ENCODE measurements at regions not wholly inside any gene's neighbourhood (a gene's known extent, or its start where the extent isn't known, plus 50 kb on each side); places are given as distances from the start of the nearest gene placed in this dataset.

DNA sequence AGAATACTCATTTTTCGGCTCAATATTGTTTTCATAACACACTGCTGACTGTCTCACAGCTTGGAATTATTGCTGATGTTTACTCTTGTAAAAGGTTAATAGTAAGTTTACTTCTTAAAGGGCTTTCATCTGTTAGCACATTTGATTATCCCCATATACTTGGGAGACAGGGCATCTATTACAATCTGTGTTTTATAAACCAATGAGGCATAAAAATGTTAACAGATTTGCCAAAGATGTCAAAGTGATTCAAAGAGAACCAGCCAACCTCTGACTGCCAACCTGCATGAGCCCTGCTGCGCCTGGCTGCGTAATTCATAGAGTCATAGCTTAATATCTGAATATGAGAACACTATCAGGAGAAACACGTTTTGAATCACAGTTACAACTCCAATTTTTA is 665.6 kb downstream of the TRIML1 start:
- Histone ChIP-seq H3K9me3 (ENCODE audit: low read length) (no peaks in the 10 kb centered on the region), H3K4me3 (ENCODE audit: low read depth in 1 of 2, low read length in 2 of 2) (no peak overlapping the region), H3K27me3 (ENCODE audit: control insufficient read depth in 1 of 2, insufficient read depth in 2 of 2, low read length in 2 of 2) (no peaks in the 10 kb centered on the region), H3K4me1 (ENCODE audit: insufficient read depth, low read length) (no peaks in the 10 kb centered on the region), H3K27ac (ENCODE audit: low read depth, low read length) (no peak overlapping the region), H3K36me3 (ENCODE audit: insufficient read depth, low read length) (no peaks in the 10 kb centered on the region), H3K9ac (ENCODE audit: low read length) (no peak overlapping the region)

DNA sequence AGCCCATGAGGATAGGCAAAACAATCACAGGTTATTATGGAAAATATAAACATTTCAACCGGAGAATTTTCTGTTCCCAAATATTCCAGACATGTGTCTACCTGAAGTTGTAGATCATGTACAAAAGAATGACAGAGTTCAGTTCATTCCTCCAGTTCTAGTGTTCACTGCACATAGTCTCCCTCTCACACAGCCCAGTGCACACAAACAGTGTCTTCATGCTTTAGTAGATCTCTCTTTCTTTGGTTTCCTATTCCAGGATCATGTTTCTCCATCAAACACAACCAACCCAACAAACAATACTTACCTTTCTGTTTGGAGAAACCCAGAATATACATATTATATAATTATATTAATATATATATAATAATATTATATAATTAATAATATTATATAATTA is 671.9 kb downstream of the TRIML1 start:
- Histone ChIP-seq H3K9me3 (ENCODE audit: low read length) (no peaks in the 10 kb centered on the region), H3K4me1 (ENCODE audit: insufficient read depth, low read length) (no peaks in the 10 kb centered on the region), H3K36me3 (ENCODE audit: insufficient read depth, low read length) (no peaks in the 10 kb centered on the region), H3K9ac (ENCODE audit: low read length) (no peak overlapping the region), H3K27me3 (ENCODE audit: control insufficient read depth in 1 of 2, insufficient read depth in 2 of 2, low read length in 2 of 2) (no peaks in the 10 kb centered on the region), H3K27ac (ENCODE audit: low read depth, low read length) (no peak overlapping the region), H3K4me3 (ENCODE audit: low read depth in 1 of 2, low read length in 2 of 2) (no peak overlapping the region)

DNA sequence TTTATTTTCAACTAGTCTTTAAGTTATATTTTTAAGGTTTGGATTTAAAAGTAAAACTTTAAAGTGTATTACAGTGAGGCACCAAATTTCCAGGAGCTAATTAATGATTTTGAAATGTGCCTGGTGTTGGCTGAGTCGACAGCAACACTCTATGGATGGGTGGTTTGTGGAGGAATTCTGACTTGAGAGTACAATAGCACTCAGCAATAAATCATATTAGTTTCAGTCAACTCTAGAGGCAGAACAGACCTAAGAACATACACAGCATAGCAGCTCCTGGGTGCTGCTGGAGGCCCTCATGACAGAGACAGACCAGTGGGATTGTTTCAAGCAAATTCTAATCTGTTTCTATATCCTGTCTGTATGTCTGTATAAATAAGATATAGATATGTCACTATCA is 673.4 kb downstream of the TRIML1 start:
- no peaks in the 10 kb centered on the region for H3K9me3 ChIP-seq (ENCODE audit: low read length)
- no peaks in the 10 kb centered on the region for H3K27me3 ChIP-seq (ENCODE audit: control insufficient read depth in 1 of 2, insufficient read depth in 2 of 2, low read length in 2 of 2)

DNA sequence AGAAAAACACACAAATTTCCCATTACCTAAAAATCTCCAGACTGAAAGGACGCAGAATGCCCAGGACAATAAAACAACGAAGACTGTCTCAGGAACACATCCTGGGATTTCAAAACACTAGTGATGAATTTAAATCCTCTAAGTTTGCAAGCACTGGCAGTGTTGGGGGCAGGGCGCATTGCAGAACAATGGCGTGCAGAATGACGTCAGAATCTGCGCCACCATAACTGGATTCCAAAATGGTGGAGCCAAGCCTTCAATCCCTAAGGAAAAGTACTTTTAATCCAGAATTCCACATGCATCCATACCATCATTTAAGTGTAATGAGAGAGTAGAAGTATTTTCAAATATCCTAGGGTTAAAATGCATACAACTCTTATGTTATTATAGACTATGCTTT is 679.1 kb downstream of the TRIML1 start:
- no peaks in the 10 kb centered on the region for H3K27me3 ChIP-seq (ENCODE audit: control insufficient read depth in 1 of 2, insufficient read depth in 2 of 2, low read length in 2 of 2)
- no peak overlapping the region for H3K4me3 ChIP-seq (ENCODE audit: low read depth in 1 of 2, low read length in 2 of 2)
- H3K9me3 ChIP-seq (ENCODE audit: low read length) = no peaks in the 10 kb centered on the region
- H3K4me1 ChIP-seq (ENCODE audit: insufficient read depth, low read length) = no peaks in the 10 kb centered on the region
- no peak overlapping the region for H3K9ac ChIP-seq (ENCODE audit: low read length)
- H3K36me3 ChIP-seq (ENCODE audit: insufficient read depth, low read length) = no peaks in the 10 kb centered on the region
- no peak overlapping the region for H3K27ac ChIP-seq (ENCODE audit: low read depth, low read length)

More for the DNA sequence above, 673.4 kb downstream of the TRIML1 start:
- H3K4me3 ChIP-seq (ENCODE audit: low read depth in 1 of 2, low read length in 2 of 2) = no peak overlapping the region
- no peaks in the 10 kb centered on the region for H3K4me1 ChIP-seq (ENCODE audit: insufficient read depth, low read length)
- no peaks in the 10 kb centered on the region for H3K36me3 ChIP-seq (ENCODE audit: insufficient read depth, low read length)
- no peak overlapping the region for H3K9ac ChIP-seq (ENCODE audit: low read length)
- H3K27ac ChIP-seq (ENCODE audit: low read depth, low read length) = no peak overlapping the region

DNA sequence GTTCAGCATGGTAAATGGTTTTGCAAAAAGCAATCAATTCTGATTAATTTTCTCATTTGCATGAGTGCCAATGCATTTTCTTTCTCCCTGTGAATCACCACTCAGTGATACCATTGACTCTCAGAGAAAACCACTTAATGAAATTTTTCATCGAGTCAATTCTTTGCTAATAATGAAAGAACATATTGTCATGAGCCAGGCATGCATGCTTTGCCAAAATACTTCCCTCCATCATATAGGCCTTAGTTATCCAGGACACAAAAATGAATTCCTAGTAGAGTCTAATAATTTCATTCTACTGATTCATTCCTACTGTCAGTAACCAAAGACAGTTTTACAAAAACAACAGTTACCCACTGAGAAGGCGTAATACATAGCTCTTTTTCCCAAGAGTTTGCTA is 680.0 kb downstream of the TRIML1 start:
- H3K27ac ChIP-seq (ENCODE audit: low read depth, low read length) = no peak overlapping the region
- H3K36me3 ChIP-seq (ENCODE audit: insufficient read depth, low read length) = no peaks in the 10 kb centered on the region
- no peaks in the 10 kb centered on the region for H3K27me3 ChIP-seq (ENCODE audit: control insufficient read depth in 1 of 2, insufficient read depth in 2 of 2, low read length in 2 of 2)
- no peak overlapping the region for H3K4me3 ChIP-seq (ENCODE audit: low read depth in 1 of 2, low read length in 2 of 2)
- no peaks in the 10 kb centered on the region for H3K9me3 ChIP-seq (ENCODE audit: low read length)
- H3K4me1 ChIP-seq (ENCODE audit: insufficient read depth, low read length) = no peaks in the 10 kb centered on the region
- H3K9ac ChIP-seq (ENCODE audit: low read length) = no peak overlapping the region

DNA sequence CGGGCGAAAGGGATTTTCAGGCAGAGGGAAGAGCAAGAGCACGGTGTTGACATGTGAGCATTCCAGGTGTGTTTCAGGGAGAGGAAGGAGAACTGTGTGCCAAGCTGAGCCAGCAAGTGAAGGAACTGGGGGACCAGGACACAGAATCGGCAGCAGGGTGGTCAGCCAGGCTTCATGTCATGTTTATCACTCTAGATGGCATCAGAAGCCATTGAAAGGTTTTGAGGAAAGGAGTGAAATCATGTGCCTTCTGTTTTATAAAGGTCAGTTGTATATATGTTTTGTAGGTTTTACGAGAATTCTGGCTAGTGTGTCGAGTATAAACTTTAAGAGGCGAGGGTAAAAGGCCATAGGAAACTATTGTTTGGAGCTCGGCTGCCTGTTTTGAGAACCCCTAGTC is 682.3 kb downstream of the TRIML1 start:
- Histone ChIP-seq H3K9ac (ENCODE audit: low read length) (no peak overlapping the region), H3K4me1 (ENCODE audit: insufficient read depth, low read length) (no peaks in the 10 kb centered on the region)

DNA sequence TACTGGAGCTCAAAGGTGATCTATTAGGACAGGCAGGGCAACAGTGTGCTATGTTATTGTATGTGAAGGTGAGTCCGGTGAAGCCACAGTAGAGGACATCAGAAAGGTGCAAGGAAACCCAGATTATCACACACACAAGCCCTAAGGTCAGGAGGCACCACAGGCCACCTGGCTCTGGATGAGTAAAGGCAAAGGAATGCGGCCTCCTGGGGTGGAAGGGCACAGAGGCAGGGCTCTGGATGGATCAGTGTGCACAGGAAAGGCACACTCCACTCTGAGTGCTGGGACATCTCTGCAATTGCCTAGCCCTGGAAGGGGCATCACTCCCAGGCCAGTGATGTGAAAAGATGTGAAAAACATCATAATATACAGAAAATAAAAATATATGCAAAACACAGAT is 683.5 kb downstream of the TRIML1 start:
- Histone ChIP-seq H3K27ac (ENCODE audit: low read depth, low read length) (no peak overlapping the region), H3K9ac (ENCODE audit: low read length) (no peak overlapping the region), H3K4me3 (ENCODE audit: low read depth in 1 of 2, low read length in 2 of 2) (no peak overlapping the region), H3K27me3 (ENCODE audit: control insufficient read depth in 1 of 2, insufficient read depth in 2 of 2, low read length in 2 of 2) (no peaks in the 10 kb centered on the region), H3K9me3 (ENCODE audit: low read length) (no peaks in the 10 kb centered on the region), H3K36me3 (ENCODE audit: insufficient read depth, low read length) (no peaks in the 10 kb centered on the region), H3K4me1 (ENCODE audit: insufficient read depth, low read length) (no peaks in the 10 kb centered on the region)

More for the DNA sequence above, 682.3 kb downstream of the TRIML1 start:
- Histone ChIP-seq H3K9me3 (ENCODE audit: low read length) (no peaks in the 10 kb centered on the region), H3K27ac (ENCODE audit: low read depth, low read length) (no peak overlapping the region), H3K36me3 (ENCODE audit: insufficient read depth, low read length) (no peaks in the 10 kb centered on the region), H3K27me3 (ENCODE audit: control insufficient read depth in 1 of 2, insufficient read depth in 2 of 2, low read length in 2 of 2) (no peaks in the 10 kb centered on the region), H3K4me3 (ENCODE audit: low read depth in 1 of 2, low read length in 2 of 2) (no peak overlapping the region)

DNA sequence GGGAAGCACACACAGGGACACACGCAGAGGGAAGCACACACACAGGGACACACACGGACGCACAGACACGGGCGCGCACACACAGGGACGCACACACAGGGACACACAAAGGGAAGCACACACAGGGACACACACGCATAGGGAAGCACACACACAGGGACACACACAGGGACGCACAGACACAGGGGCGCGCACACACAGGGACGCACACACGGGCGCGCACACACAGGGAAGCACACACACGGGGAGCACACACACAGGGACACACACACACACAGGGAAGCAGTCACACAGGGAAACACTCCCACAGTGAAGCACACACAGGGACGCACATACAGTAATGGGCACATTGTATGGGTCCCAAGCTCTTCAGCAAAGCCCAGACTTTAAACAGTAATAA is 685.3 kb downstream of the TRIML1 start:
- Histone ChIP-seq H3K4me3 (ENCODE audit: low read depth in 1 of 2, low read length in 2 of 2) (no peak overlapping the region), H3K27ac (ENCODE audit: low read depth, low read length) (no peak overlapping the region), H3K9ac (ENCODE audit: low read length) (no peak overlapping the region), H3K4me1 (ENCODE audit: insufficient read depth, low read length) (no peaks in the 10 kb centered on the region), H3K9me3 (ENCODE audit: low read length) (no peaks in the 10 kb centered on the region), H3K27me3 (ENCODE audit: control insufficient read depth in 1 of 2, insufficient read depth in 2 of 2, low read length in 2 of 2) (no peaks in the 10 kb centered on the region), H3K36me3 (ENCODE audit: insufficient read depth, low read length) (no peaks in the 10 kb centered on the region)

DNA sequence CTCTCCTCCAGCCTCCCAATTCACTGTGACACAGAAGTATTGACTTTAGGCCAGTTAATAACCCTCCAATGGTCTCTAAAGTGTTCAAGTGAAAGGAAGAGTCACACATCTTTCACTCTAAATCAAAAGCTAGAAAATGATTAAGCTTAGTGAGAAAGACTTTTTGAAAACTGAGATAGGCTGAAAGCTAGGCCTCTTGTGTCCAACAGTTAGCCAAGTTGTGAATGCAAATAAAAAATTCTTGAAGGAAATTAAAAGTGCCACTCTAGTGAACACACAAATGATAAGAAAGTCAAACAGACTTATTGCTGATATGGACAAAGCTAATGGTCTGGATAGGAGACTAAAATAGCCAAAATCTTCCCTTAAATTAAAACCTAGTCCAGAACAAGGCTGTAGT is 687.2 kb downstream of the TRIML1 start:
- Histone ChIP-seq H3K9ac (ENCODE audit: low read length) (no peak overlapping the region), H3K36me3 (ENCODE audit: insufficient read depth, low read length) (no peaks in the 10 kb centered on the region), H3K27ac (ENCODE audit: low read depth, low read length) (no peak overlapping the region), H3K27me3 (ENCODE audit: control insufficient read depth in 1 of 2, insufficient read depth in 2 of 2, low read length in 2 of 2) (no peaks in the 10 kb centered on the region), H3K4me3 (ENCODE audit: low read depth in 1 of 2, low read length in 2 of 2) (no peak overlapping the region), H3K4me1 (ENCODE audit: insufficient read depth, low read length) (no peaks in the 10 kb centered on the region), H3K9me3 (ENCODE audit: low read length) (no peaks in the 10 kb centered on the region)

DNA sequence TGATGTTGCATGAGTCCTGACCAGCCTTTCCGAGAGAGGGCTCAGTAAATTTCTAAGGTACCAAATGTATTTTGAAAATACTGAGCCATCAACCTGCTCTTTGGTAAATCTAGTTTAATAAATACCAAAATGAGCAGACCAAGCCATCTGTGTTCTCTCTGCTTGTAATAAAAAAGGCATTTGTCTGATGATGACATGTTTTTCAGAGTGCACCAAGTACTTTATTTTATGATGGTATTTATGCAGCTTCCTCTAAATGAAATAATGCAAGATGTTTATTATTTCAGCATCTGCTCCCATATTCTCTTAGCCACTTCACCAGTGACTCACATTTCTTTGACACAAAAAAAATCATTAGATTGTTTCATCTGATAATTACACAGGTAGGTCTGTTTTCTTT is 700.5 kb downstream of the TRIML1 start:
- H3K27me3 ChIP-seq (ENCODE audit: control insufficient read depth in 1 of 2, insufficient read depth in 2 of 2, low read length in 2 of 2) = no peaks in the 10 kb centered on the region
- no peak overlapping the region for H3K9ac ChIP-seq (ENCODE audit: low read length)
- no peaks in the 10 kb centered on the region for H3K9me3 ChIP-seq (ENCODE audit: low read length)
- H3K36me3 ChIP-seq (ENCODE audit: insufficient read depth, low read length) = no peaks in the 10 kb centered on the region
- no peak overlapping the region for H3K4me3 ChIP-seq (ENCODE audit: low read depth in 1 of 2, low read length in 2 of 2)
- no peak overlapping the region for H3K27ac ChIP-seq (ENCODE audit: low read depth, low read length)
- no peaks in the 10 kb centered on the region for H3K4me1 ChIP-seq (ENCODE audit: insufficient read depth, low read length)

DNA sequence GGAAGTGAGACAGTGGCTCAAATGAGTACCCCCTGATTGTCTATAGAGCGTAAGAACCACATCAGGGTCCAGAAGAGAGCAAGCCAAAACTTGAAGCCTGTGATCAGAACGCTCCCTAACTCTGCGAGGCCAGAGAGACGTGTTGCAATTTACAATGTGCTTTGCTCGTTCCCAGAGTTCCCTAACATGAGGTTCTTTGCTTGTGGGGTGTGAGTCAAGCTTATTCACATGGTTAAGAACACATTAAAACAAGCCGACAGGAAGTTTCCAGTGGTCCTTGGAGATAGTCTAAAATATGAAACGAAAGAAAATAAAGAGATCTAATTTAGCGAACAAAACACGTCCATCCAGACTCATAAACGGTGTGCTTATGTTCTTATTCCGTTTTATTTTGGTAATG is 702.3 kb downstream of the TRIML1 start:
- Histone ChIP-seq H3K9me3 (ENCODE audit: low read length) (no peaks in the 10 kb centered on the region), H3K4me3 (ENCODE audit: low read depth in 1 of 2, low read length in 2 of 2) (no peak overlapping the region), H3K36me3 (ENCODE audit: insufficient read depth, low read length) (no peaks in the 10 kb centered on the region), H3K27me3 (ENCODE audit: control insufficient read depth in 1 of 2, insufficient read depth in 2 of 2, low read length in 2 of 2) (no peaks in the 10 kb centered on the region), H3K4me1 (ENCODE audit: insufficient read depth, low read length) (no peaks in the 10 kb centered on the region), H3K27ac (ENCODE audit: low read depth, low read length) (no peak overlapping the region), H3K9ac (ENCODE audit: low read length) (no peak overlapping the region)

DNA sequence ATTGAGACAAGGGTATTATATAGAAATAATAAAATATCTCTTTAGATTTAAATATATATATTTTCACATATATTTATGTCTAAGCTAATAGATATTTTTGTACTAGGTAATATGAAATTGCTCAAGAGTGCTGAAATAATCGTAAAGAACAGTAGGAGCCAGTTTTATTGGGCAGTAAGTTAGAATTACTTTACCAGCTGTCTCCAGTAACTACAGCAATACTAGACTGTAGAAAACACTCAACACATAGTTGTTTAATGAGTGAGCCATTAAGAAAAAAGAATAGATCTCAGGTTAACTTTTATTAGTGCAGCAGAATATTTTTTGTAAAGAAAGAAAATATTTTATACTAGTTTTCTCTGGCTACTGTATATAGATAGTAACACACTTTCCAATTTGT is 715.2 kb downstream of the TRIML1 start:
- no peak overlapping the region for H3K4me3 ChIP-seq (ENCODE audit: low read depth in 1 of 2, low read length in 2 of 2)
- H3K4me1 ChIP-seq (ENCODE audit: insufficient read depth, low read length) = no peaks in the 10 kb centered on the region
- H3K9me3 ChIP-seq (ENCODE audit: low read length) = no peaks in the 10 kb centered on the region
- H3K9ac ChIP-seq (ENCODE audit: low read length) = no peak overlapping the region
- no peaks in the 10 kb centered on the region for H3K36me3 ChIP-seq (ENCODE audit: insufficient read depth, low read length)
- no peaks in the 10 kb centered on the region for H3K27me3 ChIP-seq (ENCODE audit: control insufficient read depth in 1 of 2, insufficient read depth in 2 of 2, low read length in 2 of 2)
- H3K27ac ChIP-seq (ENCODE audit: low read depth, low read length) = no peak overlapping the region

All from muscle layer of colon (tissue), 2 donors.